Endothelial cell (in vitro differentiated cells): ENCODE measurements at regions not wholly inside any gene's neighbourhood (a gene's known extent, or its start where the extent isn't known, plus 50 kb on each side); places are given as distances from the start of the nearest gene placed in this dataset.
"Not testable (repeated sequence)": the region's sequence is repeated elsewhere in the genome, so short reads cannot be mapped to it uniquely, and the experiment has no call there.

Experiments used
- DNase-seq: peaks from one replicate; pipeline ENCODE4 v3.0.0; 2021; ENCODE audit warnings: low spot score
- H3K27ac Mint-ChIP-seq: one replicate; pipeline ENCODE4 v1.8.0; 2021; ENCODE audit warnings: mixed read lengths, inconsistent platforms; ENCODE audit not compliant: unreplicated experiment
- H3K27me3 Mint-ChIP-seq: one replicate; pipeline ENCODE4 v1.8.0; 2021; ENCODE audit warnings: mild to moderate bottlenecking, moderate library complexity, mixed read lengths, inconsistent platforms; ENCODE audit not compliant: unreplicated experiment
- H3K36me3 Mint-ChIP-seq: one replicate; pipeline ENCODE4 v1.8.0; 2021; ENCODE audit warnings: mild to moderate bottlenecking, low read depth, mixed read lengths, inconsistent platforms; ENCODE audit not compliant: unreplicated experiment
- H3K4me1 Mint-ChIP-seq: one replicate; pipeline ENCODE4 v1.8.0; 2021; ENCODE audit warnings: mild to moderate bottlenecking, mixed read lengths, inconsistent platforms; ENCODE audit not compliant: unreplicated experiment
- H3K4me3 Mint-ChIP-seq: one replicate; pipeline ENCODE4 v1.8.0; 2021; ENCODE audit warnings: mild to moderate bottlenecking, mixed read lengths, inconsistent platforms; ENCODE audit not compliant: unreplicated experiment
- H3K9me3 Mint-ChIP-seq: one replicate; pipeline ENCODE4 v1.8.0; 2021; ENCODE audit warnings: mixed read lengths, inconsistent platforms; ENCODE audit not compliant: unreplicated experiment
- TF ChIP-seq, protein P1 (sequence below): fragments of 200-600 bp; sonication (generic); IDR thresholded peaks from one replicate; pipeline ENCODE4 v1.5.0; 2021; ENCODE audit warnings: antibody characterized with exemption; ENCODE audit not compliant: unreplicated experiment

DNA sequence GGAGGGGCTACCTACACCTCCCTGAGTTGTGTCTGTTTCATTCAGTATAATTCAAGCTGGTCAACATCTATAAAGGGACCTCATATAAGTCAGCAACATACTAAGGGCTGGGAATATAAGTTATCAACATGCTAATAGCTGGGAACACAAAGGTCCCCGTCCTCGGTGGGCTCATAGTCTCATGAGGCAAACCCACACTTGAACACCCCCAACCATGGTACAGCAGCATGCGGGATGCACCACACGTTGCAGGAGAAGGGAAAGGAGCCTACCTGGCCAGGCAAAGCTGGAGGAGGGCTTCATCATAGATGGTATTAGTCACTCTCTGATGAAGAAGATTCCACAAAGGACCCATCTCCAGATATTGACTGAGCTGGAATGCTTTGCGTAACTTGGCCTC lies 561.8 kb upstream of the B3GAT1 start:
- Mint-ChIP-seq H3K27me3 (peaks cover 4% of the 10 kb centered on the region), H3K4me3 (no peak overlapping the region), H3K4me1 (no peaks in the 10 kb centered on the region), H3K36me3 (no peaks in the 10 kb centered on the region), H3K27ac (no peak overlapping the region), H3K9me3 (no peaks in the 10 kb centered on the region)
- TF ChIP-seq, protein P1, sequence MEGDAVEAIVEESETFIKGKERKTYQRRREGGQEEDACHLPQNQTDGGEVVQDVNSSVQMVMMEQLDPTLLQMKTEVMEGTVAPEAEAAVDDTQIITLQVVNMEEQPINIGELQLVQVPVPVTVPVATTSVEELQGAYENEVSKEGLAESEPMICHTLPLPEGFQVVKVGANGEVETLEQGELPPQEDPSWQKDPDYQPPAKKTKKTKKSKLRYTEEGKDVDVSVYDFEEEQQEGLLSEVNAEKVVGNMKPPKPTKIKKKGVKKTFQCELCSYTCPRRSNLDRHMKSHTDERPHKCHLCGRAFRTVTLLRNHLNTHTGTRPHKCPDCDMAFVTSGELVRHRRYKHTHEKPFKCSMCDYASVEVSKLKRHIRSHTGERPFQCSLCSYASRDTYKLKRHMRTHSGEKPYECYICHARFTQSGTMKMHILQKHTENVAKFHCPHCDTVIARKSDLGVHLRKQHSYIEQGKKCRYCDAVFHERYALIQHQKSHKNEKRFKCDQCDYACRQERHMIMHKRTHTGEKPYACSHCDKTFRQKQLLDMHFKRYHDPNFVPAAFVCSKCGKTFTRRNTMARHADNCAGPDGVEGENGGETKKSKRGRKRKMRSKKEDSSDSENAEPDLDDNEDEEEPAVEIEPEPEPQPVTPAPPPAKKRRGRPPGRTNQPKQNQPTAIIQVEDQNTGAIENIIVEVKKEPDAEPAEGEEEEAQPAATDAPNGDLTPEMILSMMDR = no peak
- DNase-seq = no peak

DNA sequence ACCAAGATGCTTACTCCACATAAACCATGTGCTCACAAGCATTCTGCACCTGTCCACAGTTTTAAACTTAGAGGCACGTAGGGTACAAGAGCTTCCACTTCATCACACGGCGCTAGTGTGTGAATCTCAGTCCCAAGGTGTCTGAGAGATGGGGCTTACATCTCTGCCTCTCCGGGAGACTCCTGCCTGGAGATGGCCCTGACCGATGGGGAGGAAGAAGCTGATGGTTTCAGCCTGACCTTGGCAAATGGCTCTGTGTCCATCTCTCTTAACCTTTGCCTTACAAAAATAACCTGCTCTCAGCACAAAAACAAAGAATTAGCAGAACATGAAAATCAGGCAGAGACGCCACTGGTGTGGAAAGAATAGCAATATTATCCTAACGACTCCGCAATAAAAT lies 559.3 kb upstream of the B3GAT1 start:
- Mint-ChIP-seq H3K36me3 (no peaks in the 10 kb centered on the region), H3K4me3 (no peak overlapping the region), H3K27me3 (peaks cover 4% of the 10 kb centered on the region), H3K9me3 (no peaks in the 10 kb centered on the region), H3K27ac (no peak overlapping the region), H3K4me1 (no peaks in the 10 kb centered on the region)
- no peak for DNase-seq
- TF ChIP-seq, protein P1 = no peak

DNA sequence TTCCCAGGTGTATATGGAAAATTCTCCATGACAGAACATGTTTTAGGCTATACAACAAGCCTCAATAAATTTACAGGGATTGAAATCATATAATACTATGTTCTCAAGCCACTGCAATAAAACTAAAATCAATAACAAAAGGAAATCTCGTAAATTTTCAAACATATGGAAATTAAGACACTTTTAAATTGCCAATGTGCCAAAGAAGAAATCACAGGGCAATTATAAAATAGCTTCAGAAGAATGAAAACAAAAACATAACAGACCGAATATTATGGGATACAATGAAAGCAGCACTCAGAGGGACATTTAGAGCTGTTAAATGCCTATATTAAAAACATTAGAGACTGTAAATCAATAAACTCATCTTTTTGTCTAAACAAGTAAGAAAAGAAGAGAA lies 555.7 kb upstream of the B3GAT1 start:
- H3K27me3 Mint-ChIP-seq = no peaks in the 10 kb centered on the region
- TF ChIP-seq, protein P1 = no peak
- H3K27ac Mint-ChIP-seq = no peak overlapping the region
- no peak for DNase-seq
- H3K4me1 Mint-ChIP-seq = no peaks in the 10 kb centered on the region
- H3K4me3 Mint-ChIP-seq = no peak overlapping the region
- no peaks in the 10 kb centered on the region for H3K36me3 Mint-ChIP-seq
- no peaks in the 10 kb centered on the region for H3K9me3 Mint-ChIP-seq

DNA sequence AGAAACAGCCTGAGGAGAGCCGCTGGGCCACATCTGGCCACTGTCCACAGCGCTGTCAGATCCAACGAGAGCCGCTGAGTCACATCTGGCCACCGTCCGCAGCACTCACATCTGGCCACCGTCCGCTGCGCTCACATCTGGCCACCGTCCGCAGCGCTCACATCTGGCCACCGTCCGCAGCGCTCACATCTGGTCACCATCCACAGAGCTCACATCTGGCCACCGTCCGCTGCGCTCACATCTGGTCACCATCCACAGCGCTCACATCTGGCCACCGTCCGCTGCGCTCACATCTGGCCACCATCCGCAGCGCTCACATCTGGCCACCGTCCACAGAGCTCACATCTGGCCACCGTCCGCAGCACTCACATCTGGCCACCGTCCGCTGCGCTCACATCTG lies 549.3 kb upstream of the B3GAT1 start:
- H3K9me3 Mint-ChIP-seq = not testable (repeated sequence)

DNA sequence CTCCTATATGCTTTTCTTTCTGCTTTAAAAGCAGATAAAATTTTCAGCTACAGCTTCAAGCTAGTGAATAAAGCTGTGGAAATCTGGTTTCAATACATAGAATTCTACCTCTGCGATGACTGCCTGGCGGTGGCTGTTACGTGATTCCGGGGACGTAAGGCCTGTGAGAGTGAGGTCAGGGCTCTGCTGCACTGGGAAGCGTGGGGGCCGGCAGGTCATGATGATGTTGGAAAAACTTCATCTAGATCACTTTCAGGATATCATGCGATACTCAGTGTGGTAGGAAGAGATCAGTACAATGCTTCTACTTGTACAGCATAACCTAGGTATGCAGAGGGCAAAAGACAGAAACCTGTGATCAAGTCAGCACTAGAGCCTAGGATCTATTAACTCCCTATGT lies 546.8 kb upstream of the B3GAT1 start:
- TF ChIP-seq, protein P1 = no peak
- no peaks in the 10 kb centered on the region for H3K4me1 Mint-ChIP-seq
- no peak for DNase-seq
- peaks cover 4% of the 10 kb centered on the region for H3K27me3 Mint-ChIP-seq
- no peak overlapping the region for H3K27ac Mint-ChIP-seq
- H3K9me3 Mint-ChIP-seq = no peaks in the 10 kb centered on the region
- H3K36me3 Mint-ChIP-seq = no peaks in the 10 kb centered on the region
- no peak overlapping the region for H3K4me3 Mint-ChIP-seq

More for the DNA sequence above, 549.3 kb upstream of the B3GAT1 start:
- not testable (repeated sequence) for H3K4me3 Mint-ChIP-seq, H3K4me1 Mint-ChIP-seq, H3K36me3 Mint-ChIP-seq, H3K27ac Mint-ChIP-seq, DNase-seq, H3K27me3 Mint-ChIP-seq

DNA sequence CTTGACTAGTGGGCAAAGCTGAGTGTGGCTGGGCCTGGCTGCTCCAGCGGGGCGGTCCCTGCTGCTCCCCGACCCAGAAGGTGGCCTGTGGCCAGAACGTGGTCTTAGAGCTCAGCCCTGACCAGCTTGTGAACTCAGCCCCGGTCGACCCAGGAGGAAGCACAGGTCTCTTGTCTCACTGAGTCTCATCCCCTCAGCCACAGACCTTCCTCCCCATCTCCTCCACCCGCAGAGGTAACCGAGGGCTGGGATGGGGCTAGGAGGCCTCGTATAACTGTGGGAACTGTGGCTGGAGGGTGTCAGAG lies 546.2 kb upstream of the B3GAT1 start:
- Mint-ChIP-seq H3K27me3 (peaks cover 4% of the 10 kb centered on the region), H3K36me3 (no peaks in the 10 kb centered on the region), H3K9me3 (no peaks in the 10 kb centered on the region), H3K4me3 (no peak overlapping the region), H3K27ac (no peak overlapping the region), H3K4me1 (no peaks in the 10 kb centered on the region)
- TF ChIP-seq, protein P1 = no peak
- DNase-seq = no peak
